Body of pancreas (tissue), 4 donors: ENCODE measurements at regions not wholly inside any gene's neighbourhood (a gene's known extent, or its start where the extent isn't known, plus 50 kb on each side); places are given as distances from the start of the nearest gene placed in this dataset.

Experiments used
- ATAC-seq: fragments of 150-250 bp; one replicate; pipeline ENCODE4 v1.9.1; 2016
- DNase-seq, 4 donors: peaks; one replicate each; pipeline ENCODE4 v3.0.0-alpha.2; 2019
- H3K27ac ChIP-seq, 4 donors: fragments of 200-600 bp; sonication (generic); 1 replicate in 3 of 4; 2 replicates in 1 of 4; pipeline versions ENCODE4 v1.5.1 to v1.6.1; 2016 to 2019; ENCODE audit warnings: mild to moderate bottlenecking in 1 of 4, mixed read lengths in 1 of 4, moderate library complexity in 1 of 4
- H3K27me3 ChIP-seq, 2 donors: fragments of 200-600 bp; sonication (generic); one replicate each; pipeline ENCODE4 v1.6.0; 2016; ENCODE audit warnings: mild to moderate bottlenecking in 1 of 2
- H3K36me3 ChIP-seq, 2 donors: fragments of 200-600 bp; sonication (generic); replicated peaks in 1 of 2; 2 replicates each; pipeline ENCODE4 v1.5.1; 2016; ENCODE audit warnings: low read depth in 2 of 2; ENCODE audit not compliant: insufficient read depth in 1 of 2
- H3K4me1 ChIP-seq: fragments of 200-600 bp; sonication (generic); one replicate; pipeline ENCODE4 v1.6.0; 2016
- H3K4me3 ChIP-seq, 2 donors: fragments of 200-600 bp; sonication (generic); 1 replicate in 1 of 2; 2 replicates in 1 of 2; pipeline ENCODE4 v1.5.1; 2016 to 2019
- H3K9me3 ChIP-seq, 3 donors: fragments of 200-600 bp; sonication (generic); 1 replicate in 2 of 3; 2 replicates in 1 of 3; pipeline ENCODE4 v1.5.1; 2016
- CTCF ChIP-seq, 7 experiments: fragments of 450-650 bp in 4 of 7; fragments of 200-600 bp in 3 of 7; sonication (generic) in 3 of 7; IDR thresholded peaks; one replicate each; pipeline ENCODE4 v1.5.1; 2016 to 2019; ENCODE audit warnings: antibody characterized with exemption in 7 of 7
- POLR2A ChIP-seq, 3 donors: fragments of 450-650 bp; IDR thresholded peaks; one replicate each; pipeline ENCODE4 v1.6.1; 2016; ENCODE audit warnings: antibody characterized with exemption in 3 of 3, mild to moderate bottlenecking in 2 of 3
- WGBS, 2 donors: methylation state at CpG; one replicate each; pipeline ENCODE4 v1.1.5; 2017; 5-methylcytosine and 5-hydroxymethylcytosine counted together
- intact Hi-C: fragments of 100-400 bp; cut with DNase I; formaldehyde crosslinking; loops from one replicate; pipeline ENCODE4 v1.15.1; 2023

- TF ChIP-seq CTCF (IDR thresholded peaks at IDR 0.05) (no peak), POLR2A (IDR thresholded peaks at IDR 0.05) (no peak)
- DNase-seq (no peak), ATAC-seq (no peak)
- no peaks in the 10 kb centered on the region for H3K4me1 ChIP-seq
- intact Hi-C loops = no loop called here
- no peaks in the 10 kb centered on the region for H3K36me3 ChIP-seq
- no peaks in the 10 kb centered on the region for H3K27me3 ChIP-seq
- no peak overlapping the region for H3K4me3 ChIP-seq
- 38 to 46% methylated on average over 5 of the region's 5 CpGs for WGBS, 2 donors
- peaks cover 0 to 6% (median 0%) of the 10 kb centered on the region in 3 donors for H3K9me3 ChIP-seq
- no peak overlapping the region for H3K27ac ChIP-seq
Measured at GRCh38 chr4:62806816-62807215, 1602.4 kb downstream of the TECRL start.

- Histone ChIP-seq H3K27ac (no peak overlapping the region), H3K27me3 (no peaks in the 10 kb centered on the region), H3K9me3 (peaks cover 0 to 6% (median 0%) of the 10 kb centered on the region in 3 donors), H3K36me3 (no peaks in the 10 kb centered on the region), H3K4me3 (no peak overlapping the region), H3K4me1 (no peaks in the 10 kb centered on the region)
- ATAC-seq (no peak), DNase-seq (no peak)
- 38 to 45% methylated on average over 2 of the region's 2 CpGs for WGBS, 2 donors
- TF ChIP-seq POLR2A (IDR thresholded peaks at IDR 0.05) (no peak), CTCF (IDR thresholded peaks at IDR 0.05) (no peak)
- intact Hi-C loops = no loop called here
Measured at GRCh38 chr4:62804075-62804474, 1603.9 kb downstream of the ADGRL3 start.

- TF ChIP-seq POLR2A (IDR thresholded peaks at IDR 0.05) (no peak), CTCF (IDR thresholded peaks at IDR 0.05) (no peak)
- no peaks in the 10 kb centered on the region for H3K4me1 ChIP-seq
- H3K9me3 ChIP-seq = no peaks in the 10 kb centered on the region
- DNase-seq (no peak), ATAC-seq (no peak)
- H3K4me3 ChIP-seq = no peak overlapping the region
- no peaks in the 10 kb centered on the region for H3K36me3 ChIP-seq
- intact Hi-C loops = no loop called here
- 48 to 55% methylated on average over 1 of the region's 1 CpG for WGBS, 2 donors
- no peak overlapping the region for H3K27ac ChIP-seq
- no peaks in the 10 kb centered on the region for H3K27me3 ChIP-seq
Measured at GRCh38 chr4:62797221-62797620, 1597.1 kb downstream of the ADGRL3 start.

- Histone ChIP-seq H3K4me3 (no peak overlapping the region), H3K27ac (no peak overlapping the region), H3K27me3 (no peaks in the 10 kb centered on the region), H3K36me3 (no peaks in the 10 kb centered on the region), H3K4me1 (no peaks in the 10 kb centered on the region), H3K9me3 (no peaks in the 10 kb centered on the region)
- no peak for DNase-seq
- no peak for ATAC-seq
- WGBS, 2 donors = 50 to 60% methylated on average over 2 of the region's 2 CpGs
- intact Hi-C loops = no loop called here
- no peak for TF ChIP-seq CTCF (IDR thresholded peaks at IDR 0.05)
- TF ChIP-seq POLR2A (IDR thresholded peaks at IDR 0.05) = no peak
Measured at GRCh38 chr4:62791386-62791785, 1591.3 kb downstream of the ADGRL3 start.

DNA sequence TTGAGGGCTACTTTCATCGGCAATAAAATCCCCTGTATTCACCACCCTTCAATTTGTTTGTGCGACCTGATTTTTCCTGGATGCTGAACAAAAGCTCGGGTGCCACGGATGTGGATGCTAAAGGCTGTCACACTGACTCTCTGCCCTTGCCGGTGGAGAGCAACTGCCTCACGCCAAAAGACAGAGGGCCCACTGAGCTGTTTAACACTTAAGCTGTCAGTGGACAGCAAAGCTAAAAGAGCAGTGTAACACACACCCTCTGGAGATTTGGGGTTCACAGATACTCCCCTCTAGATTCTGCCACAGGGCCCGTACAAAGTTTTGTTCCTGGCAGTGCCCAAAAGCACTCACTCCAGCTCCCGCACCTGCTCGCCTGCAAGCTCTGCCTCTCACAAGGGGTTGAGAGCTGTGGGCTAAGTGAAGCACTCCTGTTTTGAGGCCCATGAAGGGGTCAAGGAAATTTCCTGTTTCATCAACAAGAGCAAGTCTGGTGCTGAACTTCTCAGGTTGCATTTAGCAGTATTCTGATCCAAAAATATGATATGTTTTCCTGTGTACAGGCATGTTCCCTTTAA is 1571.9 kb downstream of the ADGRL3 start:
- DNase-seq = no peak
- no peaks in the 10 kb centered on the region for H3K4me1 ChIP-seq
- no peaks in the 10 kb centered on the region for H3K27me3 ChIP-seq
- no peak overlapping the region for H3K4me3 ChIP-seq
- TF ChIP-seq CTCF (IDR thresholded peaks at IDR 0.05) (no peak), POLR2A (IDR thresholded peaks at IDR 0.05) (no peak)
- H3K36me3 ChIP-seq = no peaks in the 10 kb centered on the region
- H3K9me3 ChIP-seq = no peaks in the 10 kb centered on the region
- ATAC-seq = no peak
- intact Hi-C loops = no loop called here
- WGBS, 2 donors = 48 to 56% methylated on average over 9 of the region's 9 CpGs
- H3K27ac ChIP-seq = no peak overlapping the region
